H1 (cell line): ENCODE measurements at regions not wholly inside any gene's neighbourhood (a gene's known extent, or its start where the extent isn't known, plus 50 kb on each side); places are given as distances from the start of the nearest gene placed in this dataset.
"Not testable (repeated sequence)": the region's sequence is repeated elsewhere in the genome, so short reads cannot be mapped to it uniquely, and the experiment has no call there.

ENCODE experiments used
- CTCF ChIA-PET: fragments of 300-600 bp; sonication (Branson Sonifier 250); formaldehyde crosslinking; loops from one replicate; lab custom pipeline; 2021; ENCODE audit not compliant: partially characterized antibody; lab: Charles Lee
- POLR2A ChIA-PET: fragments of 300-600 bp; sonication (Branson Sonifier 250); formaldehyde crosslinking; loops from one replicate; lab custom pipeline; 2021; ENCODE audit warnings: inconsistent platforms; ENCODE audit not compliant: partially characterized antibody; lab: Charles Lee
- DNase-seq, 2 experiments: peaks; one replicate each; pipeline versions ENCODE4 v3.0.0 to v3.0.0-alpha.2; 2010 to 2022; ENCODE audit warnings: low spot score in 2 of 2, low read depth in 1 of 2, mixed read lengths in 1 of 2
- FAIRE-seq: peaks from 2 replicates; lab custom pipeline; 2011; peaks lifted over from hg19 to GRCh38; lab: Jason Lieb, UNC
- H2AFZ ChIP-seq: 2 replicates; pipeline ENCODE4 v1.8.1; 2012; ENCODE audit warnings: low read length, inconsistent platforms
- H2AK5ac ChIP-seq: 2 replicates; pipeline ENCODE4 v1.6.1; 2013; ENCODE audit warnings: low read depth, low read length
- H2BK120ac ChIP-seq: replicated peaks from 2 replicates; pipeline ENCODE3; 2013; ENCODE audit warnings: low read depth, low read length, inconsistent platforms
- H2BK12ac ChIP-seq: 2 replicates; pipeline ENCODE4 v1.6.1; 2013; ENCODE audit warnings: low read depth, low read length
- H2BK15ac ChIP-seq: 2 replicates; pipeline ENCODE4 v1.6.1; 2013; ENCODE audit warnings: low read length
- H2BK20ac ChIP-seq: 2 replicates; pipeline ENCODE4 v1.6.1; 2013; ENCODE audit warnings: low read length
- H2BK5ac ChIP-seq: 2 replicates; pipeline ENCODE4 v1.6.1; 2013; ENCODE audit warnings: low read depth, low read length
- H3K14ac ChIP-seq: 2 replicates; pipeline ENCODE4 v1.6.1; 2013; ENCODE audit warnings: inconsistent platforms; ENCODE audit not compliant: insufficient read length
- H3K18ac ChIP-seq: 2 replicates; pipeline ENCODE4 v1.6.1; 2013; ENCODE audit warnings: low read length; ENCODE audit errors: extremely low read depth
- H3K23ac ChIP-seq: 2 replicates; pipeline ENCODE4 v1.6.1; 2013; ENCODE audit warnings: inconsistent platforms; ENCODE audit not compliant: insufficient read length
- H3K23me2 ChIP-seq: 2 replicates; pipeline ENCODE4 v1.6.1; 2013; ENCODE audit warnings: low read depth, low read length
- H3K27ac ChIP-seq: 2 replicates; pipeline ENCODE4 v1.6.1; 2011; ENCODE audit warnings: low read depth, low read length, inconsistent platforms
- H3K27me3 ChIP-seq, 4 experiments: replicated peaks in 1 of 4; 1 replicate in 1 of 4; 2 replicates in 3 of 4; pipeline versions ENCODE4 v1.6.1 to v1.8.1; 2011 to 2013; ENCODE audit warnings: low read length in 3 of 4, mild to moderate bottlenecking in 3 of 4, inconsistent platforms in 2 of 4, mixed read lengths in 2 of 4, moderate library complexity in 1 of 4; ENCODE audit not compliant: control insufficient read depth in 3 of 4, insufficient read depth in 3 of 4; ENCODE audit errors: extremely low read depth in 1 of 4
- H3K36me3 ChIP-seq, 4 experiments: 2 replicates each; pipeline versions ENCODE4 v1.6.1 to v1.8.1; 2011 to 2013; ENCODE audit warnings: mild to moderate bottlenecking in 4 of 4, low read length in 3 of 4, moderate library complexity in 2 of 4, control low read depth in 1 of 4, inconsistent platforms in 1 of 4; ENCODE audit not compliant: insufficient read depth in 4 of 4, control insufficient read depth in 2 of 4
- H3K4ac ChIP-seq: replicated peaks from 2 replicates; pipeline ENCODE3; 2013; ENCODE audit warnings: low read length, low read depth, mixed read lengths, inconsistent platforms; ENCODE audit not compliant: insufficient read length
- H3K4me1 ChIP-seq, 4 experiments: replicated peaks in 1 of 4; 1 replicate in 1 of 4; 2 replicates in 3 of 4; pipeline versions ENCODE4 v1.6.1 to v1.8.1; 2011 to 2013; ENCODE audit warnings: low read length in 3 of 4, inconsistent platforms in 2 of 4, mixed read lengths in 1 of 4; ENCODE audit not compliant: insufficient read depth in 4 of 4, control insufficient read depth in 3 of 4
- H3K4me2 ChIP-seq, 2 experiments: 2 replicates each; pipeline versions ENCODE4 v1.6.1 to v1.8.1; 2011 to 2013; ENCODE audit warnings: low read depth in 2 of 2, low read length in 2 of 2, control low read depth in 1 of 2, inconsistent platforms in 1 of 2, mild to moderate bottlenecking in 1 of 2; ENCODE audit not compliant: insufficient read depth in 1 of 2
- H3K4me3 ChIP-seq, 4 experiments: fragments of 200-600, 300-600 bp in 1 of 4; sonication (generic), shearing (Covaris generic), sonication (Bioruptor Twin) in 1 of 4; 2 replicates each; pipeline versions ENCODE4 v1.5.1 to v1.8.1; 2011 to 2016; ENCODE audit warnings: low read length in 4 of 4, low read depth in 3 of 4, control low read depth in 2 of 4, inconsistent platforms in 2 of 4, mild to moderate bottlenecking in 2 of 4, mixed read lengths in 1 of 4, moderate library complexity in 1 of 4; ENCODE audit not compliant: insufficient read depth in 2 of 4; ENCODE audit errors: extremely low read depth in 1 of 4
- H3K56ac ChIP-seq: replicated peaks from 2 replicates; pipeline ENCODE3; 2013; ENCODE audit warnings: low read depth, mild to moderate bottlenecking, mixed read lengths, low read length, inconsistent platforms; ENCODE audit not compliant: insufficient read length
- H3K79me1 ChIP-seq: 2 replicates; pipeline ENCODE4 v1.6.1; 2013; ENCODE audit warnings: low read depth, low read length, control low read depth
- H3K79me2 ChIP-seq, 2 experiments: 2 replicates each; pipeline versions ENCODE4 v1.6.1 to v1.8.1; 2012 to 2013; ENCODE audit warnings: low read length in 2 of 2, mild to moderate bottlenecking in 2 of 2, inconsistent platforms in 1 of 2; ENCODE audit not compliant: insufficient read depth in 2 of 2, control insufficient read depth in 1 of 2
- H3K9ac ChIP-seq, 4 experiments: replicated peaks in 1 of 4; 1 replicate in 1 of 4; 2 replicates in 3 of 4; pipeline versions ENCODE4 v1.6.1 to v1.8.1; 2011 to 2013; ENCODE audit warnings: low read depth in 3 of 4, low read length in 3 of 4, control low read depth in 2 of 4, mild to moderate bottlenecking in 2 of 4, moderate library complexity in 2 of 4, inconsistent platforms in 1 of 4; ENCODE audit errors: extremely low read depth in 1 of 4
- H3K9me3 ChIP-seq, 2 experiments: 2 replicates each; pipeline versions ENCODE4 v1.6.1 to v1.8.1; 2012 to 2013; ENCODE audit warnings: mild to moderate bottlenecking in 2 of 2, moderate library complexity in 2 of 2, control low read depth in 1 of 2, inconsistent platforms in 1 of 2, low read depth in 1 of 2, low read length in 1 of 2, mixed read lengths in 1 of 2; ENCODE audit not compliant: insufficient read depth in 2 of 2
- H4K20me1 ChIP-seq, 2 experiments: replicated peaks in 1 of 2; 2 replicates each; pipeline versions ENCODE3 to v1.8.1; 2011 to 2013; ENCODE audit warnings: inconsistent platforms in 2 of 2, low read length in 2 of 2, mild to moderate bottlenecking in 1 of 2; ENCODE audit not compliant: insufficient read depth in 2 of 2, control insufficient read depth in 1 of 2
- H4K5ac ChIP-seq: 2 replicates; pipeline ENCODE4 v1.6.1; 2013; ENCODE audit warnings: low read length, low read depth, mixed read lengths, inconsistent platforms; ENCODE audit not compliant: insufficient read length
- H4K8ac ChIP-seq: 2 replicates; pipeline ENCODE4 v1.8.0; 2013; ENCODE audit warnings: mild to moderate bottlenecking, moderate library complexity, low read length, inconsistent platforms; ENCODE audit not compliant: insufficient read depth; ENCODE audit errors: extremely low read depth
- H4K91ac ChIP-seq: replicated peaks from 2 replicates; pipeline ENCODE3; 2013; ENCODE audit warnings: low read length, mixed read lengths, inconsistent platforms; ENCODE audit not compliant: insufficient read length
- CTCF ChIP-seq, 3 experiments: IDR thresholded peaks; 1 replicate in 2 of 3; 2 replicates in 1 of 3; pipeline versions ENCODE4 v1.5.1 to v1.6.1; 2011; ENCODE audit warnings: low read length in 3 of 3, mild to moderate bottlenecking in 3 of 3, inconsistent platforms in 2 of 3, low read depth in 1 of 3, moderate library complexity in 1 of 3; ENCODE audit not compliant: insufficient read depth in 1 of 3; ENCODE audit errors: control extremely low read depth in 1 of 3
- RAD21 ChIP-seq, 2 experiments: IDR thresholded peaks in 1 of 2; conservative IDR thresholded peaks in 1 of 2; 2 replicates each; pipeline ENCODE4 v1.6.1; 2011; ENCODE audit warnings: low read depth in 2 of 2, low read length in 2 of 2, improper control_type of control experiment in 1 of 2, inconsistent platforms in 1 of 2, mild to moderate bottlenecking in 1 of 2, moderate library complexity in 1 of 2
- WGBS, 2 experiments: shearing (Covaris generic) in 1 of 2; methylation state at CpG; one replicate each; pipeline versions ENCODE4 v1.1.6 to v1.1.7; 2013 to 2015; ENCODE audit warnings: low lambda C conversion rate in 2 of 2, mixed read lengths in 2 of 2, inconsistent platforms in 1 of 2, low coverage in 1 of 2, missing lambda C conversion rate in 1 of 2; ENCODE audit not compliant: insufficient replicate concordance in 2 of 2, insufficient coverage in 1 of 2, insufficient read length in 1 of 2; ENCODE audit errors: extremely low coverage in 1 of 2, missing lambda C conversion rate in 1 of 2; 5-methylcytosine and 5-hydroxymethylcytosine counted together

GRCh38 chr20:22734946-22735647 lies 150.7 kb upstream of the FOXA2 start:
- H2BK5ac ChIP-seq, H3K23me2 ChIP-seq, H2BK20ac ChIP-seq, H3K4me3 ChIP-seq, POLR2A ChIA-PET, H3K56ac ChIP-seq, H3K18ac ChIP-seq, H2BK120ac ChIP-seq, H3K14ac ChIP-seq, H2BK12ac ChIP-seq, H3K9ac ChIP-seq, H4K5ac ChIP-seq, FAIRE-seq, H3K36me3 ChIP-seq, H3K4me1 ChIP-seq, H3K79me1 ChIP-seq, H3K23ac ChIP-seq, H4K91ac ChIP-seq, H4K20me1 ChIP-seq, H3K27ac ChIP-seq, H2AK5ac ChIP-seq, H3K27me3 ChIP-seq, H2AFZ ChIP-seq, H3K4me2 ChIP-seq, H3K4ac ChIP-seq, H3K79me2 ChIP-seq, H2BK15ac ChIP-seq, H4K8ac ChIP-seq: not testable (repeated sequence)
- CTCF ChIA-PET = interaction anchor here (0.6 to 2.8 kb wide), 26 partner anchors 11 to 991 kb away, joined by 3 to 10 read pairs (median 4); no protein-coding TSS in a partner anchor
- peaks cover 3 to 10% of the 10 kb centered on the region in 2 experiments; a peak in 1 of 4 replicates for H3K9me3 ChIP-seq
- peak; percentile 13 to 79 for DNase-seq
- TF ChIP-seq CTCF (IDR thresholded peaks at IDR 0.05; ENCODE audit: control extremely low read depth in 1 of 3, insufficient read depth in 1 of 3, low read depth in 1 of 3, low read length in 3 of 3) (peak; percentile 42 to 65 (median 58)), RAD21 (IDR thresholded peaks at IDR 0.05 in 1 of 2, conservative IDR thresholded peaks at IDR 0.05 in 1 of 2; ENCODE audit: low read depth in 2 of 2, low read length in 2 of 2) (peak; percentile 44 to 48; a peak in 3 of 4 replicates)
- 72% methylated on average over 9 of the region's 9 CpGs; no CpG with 5 or more reads in 1 of the 2 experiments for WGBS, 2 experiments
